GM10248 (cell line): ENCODE measurements at regions not wholly inside any gene's neighbourhood (a gene's known extent, or its start where the extent isn't known, plus 50 kb on each side); places are given as distances from the start of the nearest gene placed in this dataset.

ENCODE experiments used
- CTCF ChIA-PET: fragments of 300-600 bp; sonication (Branson Sonifier 250); formaldehyde crosslinking; extraction: SDS; loops from one replicate; lab custom pipeline; 2021; ENCODE audit warnings: antibody characterized with exemption; lab: Yijun Ruan, JAX
- POLR2A ChIA-PET: fragments of 350-650 bp; sonication (Branson Sonifier 250); formaldehyde crosslinking; extraction: SDS; loops from one replicate; lab custom pipeline; 2020; ENCODE audit warnings: antibody characterized with exemption; lab: Yijun Ruan, JAX
- DNase-seq: peaks from one replicate; pipeline ENCODE4 v3.0.0; 2012; ENCODE audit errors: extremely low spot score
- TF ChIP-seq, protein P1 (sequence below): IDR thresholded peaks from 2 replicates; pipeline ENCODE4 v1.5.1; 2012; ENCODE audit warnings: mild to moderate bottlenecking, low read depth; ENCODE audit errors: extremely low read depth, missing control alignments, control extremely low read depth

DNA sequence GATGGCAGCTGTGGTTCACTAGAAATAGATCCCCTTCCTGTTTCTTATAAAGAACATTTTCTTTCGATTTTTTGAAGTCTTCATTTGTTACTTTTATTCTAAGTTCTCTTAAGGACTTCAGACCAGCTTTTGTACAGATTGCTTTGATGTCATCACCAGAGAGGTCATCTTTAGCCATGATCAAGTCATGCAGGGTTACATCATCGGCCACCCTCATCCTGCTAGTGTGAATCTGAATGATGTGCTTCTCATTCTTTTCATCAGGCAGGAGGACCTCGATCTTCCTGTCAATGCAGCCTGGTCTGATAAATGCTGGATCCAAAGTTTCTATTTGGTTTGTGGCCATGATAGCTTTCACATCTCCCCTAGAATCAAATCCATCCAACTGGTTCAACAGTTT is 706.7 kb downstream of the RERGL start:
- TF ChIP-seq, protein P1, sequence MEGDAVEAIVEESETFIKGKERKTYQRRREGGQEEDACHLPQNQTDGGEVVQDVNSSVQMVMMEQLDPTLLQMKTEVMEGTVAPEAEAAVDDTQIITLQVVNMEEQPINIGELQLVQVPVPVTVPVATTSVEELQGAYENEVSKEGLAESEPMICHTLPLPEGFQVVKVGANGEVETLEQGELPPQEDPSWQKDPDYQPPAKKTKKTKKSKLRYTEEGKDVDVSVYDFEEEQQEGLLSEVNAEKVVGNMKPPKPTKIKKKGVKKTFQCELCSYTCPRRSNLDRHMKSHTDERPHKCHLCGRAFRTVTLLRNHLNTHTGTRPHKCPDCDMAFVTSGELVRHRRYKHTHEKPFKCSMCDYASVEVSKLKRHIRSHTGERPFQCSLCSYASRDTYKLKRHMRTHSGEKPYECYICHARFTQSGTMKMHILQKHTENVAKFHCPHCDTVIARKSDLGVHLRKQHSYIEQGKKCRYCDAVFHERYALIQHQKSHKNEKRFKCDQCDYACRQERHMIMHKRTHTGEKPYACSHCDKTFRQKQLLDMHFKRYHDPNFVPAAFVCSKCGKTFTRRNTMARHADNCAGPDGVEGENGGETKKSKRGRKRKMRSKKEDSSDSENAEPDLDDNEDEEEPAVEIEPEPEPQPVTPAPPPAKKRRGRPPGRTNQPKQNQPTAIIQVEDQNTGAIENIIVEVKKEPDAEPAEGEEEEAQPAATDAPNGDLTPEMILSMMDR = no peak
- POLR2A ChIA-PET = no interaction called here
- CTCF ChIA-PET = no interaction called here
- no peak for DNase-seq

DNA sequence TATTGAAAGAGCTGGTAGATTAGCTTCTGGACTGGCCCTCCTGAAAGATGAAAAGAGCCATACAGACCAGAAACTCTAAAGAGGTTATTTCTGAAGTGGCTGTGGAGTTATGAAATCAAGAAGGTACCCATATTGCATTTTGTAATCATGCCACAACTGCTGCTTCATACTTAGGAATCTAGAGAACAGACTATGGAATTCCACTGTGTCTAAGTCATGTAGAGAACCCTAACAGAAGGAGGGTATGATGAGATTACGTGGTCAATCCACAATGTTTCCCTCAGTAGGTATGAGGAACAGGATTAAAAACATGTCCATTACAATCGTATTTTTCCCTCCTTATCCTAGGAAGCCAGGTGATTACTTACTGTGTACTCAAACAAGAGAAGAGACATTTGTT is 708.8 kb downstream of the RERGL start:
- ChIA-PET POLR2A (no interaction called here), CTCF (no interaction called here)
- no peak for DNase-seq

GRCh38 chr12:17372508-17372907 is 717.5 kb downstream of the RERGL start:
- CTCF ChIA-PET = no interaction called here
- POLR2A ChIA-PET = no interaction called here
- DNase-seq = no peak

More for the DNA sequence above, 708.8 kb downstream of the RERGL start:
- TF ChIP-seq, protein P1 = no peak

GRCh38 chr12:17371491-17372215 is 718.3 kb downstream of the RERGL start:
- no peak for DNase-seq
- ChIA-PET POLR2A (no interaction called here), CTCF (no interaction called here)
- TF ChIP-seq, protein P1 = no peak

More at GRCh38 chr12:17372508-17372907, 717.5 kb downstream of the RERGL start:
- TF ChIP-seq, protein P1 = no peak

DNA sequence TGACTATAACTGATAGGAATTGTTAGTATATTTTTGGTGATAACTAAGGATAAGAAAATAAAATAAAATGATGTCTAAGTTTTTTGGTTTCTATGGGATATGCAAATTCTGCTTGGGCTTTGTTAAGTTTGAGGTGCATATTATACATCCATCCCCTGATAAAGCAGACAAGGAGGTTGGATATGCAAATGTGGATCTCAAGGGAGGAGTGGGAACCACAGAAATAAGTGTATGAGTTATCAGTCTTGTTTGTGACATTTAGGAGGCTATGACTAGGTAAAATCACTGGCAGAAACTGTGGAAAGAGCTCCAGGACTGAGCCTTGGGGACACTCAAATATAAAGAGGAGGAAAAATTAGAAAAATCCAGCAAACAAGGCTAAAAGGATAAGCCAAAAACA is 719.4 kb downstream of the RERGL start:
- no peak for DNase-seq
- ChIA-PET CTCF (no interaction called here), POLR2A (no interaction called here)
- TF ChIP-seq, protein P1 = no peak

DNA sequence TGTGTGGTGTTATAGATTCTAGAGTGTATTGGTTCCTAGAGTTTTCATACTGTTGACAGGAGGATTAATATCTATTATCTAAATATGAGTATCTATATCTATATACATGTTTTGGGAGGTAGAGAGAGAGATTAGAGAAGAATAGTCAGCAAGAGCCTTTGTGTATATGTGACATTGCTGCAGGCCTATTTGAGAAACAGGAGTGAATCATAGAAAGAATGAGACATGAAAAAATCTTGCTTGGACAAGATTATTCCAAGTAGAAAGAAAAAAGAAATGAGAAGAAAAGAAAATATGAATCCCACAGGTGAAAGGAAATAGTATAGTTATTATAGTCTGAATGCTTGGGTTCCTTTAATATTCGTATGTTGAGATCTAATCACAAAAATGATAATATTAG is 720.4 kb downstream of the RERGL start:
- DNase-seq = no peak
- TF ChIP-seq, protein P1 = no peak
- ChIA-PET CTCF (interaction anchor here (1.6 kb wide), 1 partner anchor 11 kb away, joined by 5 read pairs; no protein-coding TSS in a partner anchor), POLR2A (no interaction called here)
